IMR-90 (cell line): ENCODE measurements at regions not wholly inside any gene's neighbourhood (a gene's known extent, or its start where the extent isn't known, plus 50 kb on each side); places are given as distances from the start of the nearest gene placed in this dataset.

ENCODE experiments used
- ATAC-seq: fragments of 200-7000 bp; cut with Tn5 transposase; 2 replicates; pipeline ENCODE4 v1.9.1; 2020; ENCODE audit warnings: low read depth, mild to moderate bottlenecking, moderate library complexity
- BruUV-seq: library from RNA; stranded (reverse); fragments of 400-500 nt; replicated peaks from 2 replicates; lab custom pipeline; 2021; lab: Mats Ljungman, UMichigan
- CTCF ChIA-PET: fragments of 300-600 bp; formaldehyde crosslinking; extraction: SDS; loops from one replicate; lab custom pipeline; 2021; ENCODE audit warnings: antibody characterized with exemption; lab: Yijun Ruan, JAX
- POLR2A ChIA-PET: fragments of 300-600 bp; sonication (Branson Sonifier 250); formaldehyde crosslinking; loops from one replicate; lab custom pipeline; 2022; ENCODE audit warnings: antibody characterized with exemption; ENCODE audit not compliant: unreplicated experiment; lab: Charles Lee
- DNase-seq: peaks from one replicate; pipeline ENCODE4 v3.0.0; 2013
- H2AFZ ChIP-seq: replicated peaks from 2 replicates; pipeline ENCODE3; 2013; ENCODE audit warnings: low read length, mild to moderate bottlenecking; ENCODE audit not compliant: poor library complexity
- H2AK5ac ChIP-seq: 2 replicates; pipeline ENCODE4 v1.6.1; 2013; ENCODE audit warnings: low read depth, low read length, inconsistent platforms
- H2AK9ac ChIP-seq: replicated peaks from 2 replicates; pipeline ENCODE3; 2013; ENCODE audit warnings: mild to moderate bottlenecking, low read depth, low read length, moderate library complexity; ENCODE audit not compliant: poor library complexity
- H2BK120ac ChIP-seq: 2 replicates; pipeline ENCODE4 v1.6.1; 2013; ENCODE audit warnings: low read depth, low read length, inconsistent platforms
- H2BK15ac ChIP-seq: 3 replicates; pipeline ENCODE4 v1.6.1; 2013; ENCODE audit warnings: low read depth, low read length, inconsistent platforms
- H2BK20ac ChIP-seq: 2 replicates; pipeline ENCODE4 v1.6.1; 2013; ENCODE audit warnings: low read depth, mild to moderate bottlenecking, inconsistent platforms, low read length, moderate library complexity
- H2BK5ac ChIP-seq: 2 replicates; pipeline ENCODE4 v1.6.1; 2013; ENCODE audit warnings: mild to moderate bottlenecking, low read depth, low read length, inconsistent platforms; ENCODE audit not compliant: poor library complexity, severe bottlenecking
- H3K14ac ChIP-seq: replicated peaks from 2 replicates; pipeline ENCODE4 v1.6.1; 2013; ENCODE audit warnings: low read depth, low read length, inconsistent platforms
- H3K18ac ChIP-seq: 2 replicates; pipeline ENCODE4 v1.6.1; 2013; ENCODE audit warnings: low read depth, low read length, control low read depth
- H3K23ac ChIP-seq: 2 replicates; pipeline ENCODE4 v1.6.1; 2013; ENCODE audit warnings: low read depth, low read length, inconsistent platforms
- H3K27ac ChIP-seq: 2 replicates; pipeline ENCODE4 v1.5.1; 2013; ENCODE audit warnings: mild to moderate bottlenecking, control low read depth, low read length; ENCODE audit not compliant: insufficient read depth
- H3K27me3 ChIP-seq: 2 replicates; pipeline ENCODE4 v1.6.1; 2013; ENCODE audit warnings: low read length; ENCODE audit not compliant: control insufficient read depth, insufficient read depth
- H3K36me3 ChIP-seq: 2 replicates; pipeline ENCODE4 v1.6.1; 2013; ENCODE audit warnings: low read length, mixed read lengths; ENCODE audit not compliant: control insufficient read depth, insufficient read depth
- H3K4ac ChIP-seq: 2 replicates; pipeline ENCODE4 v1.6.1; 2013; ENCODE audit warnings: low read depth, low read length, inconsistent platforms
- H3K4me1 ChIP-seq: 2 replicates; pipeline ENCODE4 v1.6.1; 2013; ENCODE audit warnings: low read length, mixed read lengths; ENCODE audit not compliant: control insufficient read depth, insufficient read depth
- H3K4me2 ChIP-seq: 2 replicates; pipeline ENCODE4 v1.6.1; 2013; ENCODE audit warnings: low read depth, mild to moderate bottlenecking, control low read depth, low read length, moderate library complexity
- H3K4me3 ChIP-seq: 2 replicates; pipeline ENCODE4 v1.5.1; 2013; ENCODE audit warnings: low read depth, mild to moderate bottlenecking, control low read depth, low read length, moderate library complexity; ENCODE audit not compliant: insufficient read depth
- H3K56ac ChIP-seq: 2 replicates; pipeline ENCODE4 v1.6.1; 2013; ENCODE audit warnings: low read length, inconsistent platforms; ENCODE audit not compliant: insufficient read depth; ENCODE audit errors: extremely low read depth
- H3K79me1 ChIP-seq, 2 experiments: 2 replicates each; pipeline ENCODE4 v1.6.1; 2013; ENCODE audit warnings: low read length in 2 of 2, inconsistent platforms in 1 of 2, low read depth in 1 of 2
- H3K9ac ChIP-seq: 2 replicates; pipeline ENCODE4 v1.6.1; 2013; ENCODE audit warnings: low read depth, low read length, control low read depth
- H3K9me1 ChIP-seq: 2 replicates; pipeline ENCODE4 v1.6.1; 2013; ENCODE audit warnings: low read length, inconsistent platforms; ENCODE audit not compliant: insufficient read depth
- H3K9me3 ChIP-seq: 2 replicates; pipeline ENCODE4 v1.6.1; 2013; ENCODE audit warnings: low read length; ENCODE audit not compliant: control insufficient read depth, insufficient read depth
- H4K20me1 ChIP-seq: 2 replicates; pipeline ENCODE4 v1.6.1; 2013; ENCODE audit warnings: low read length, inconsistent platforms; ENCODE audit not compliant: insufficient read depth
- H4K5ac ChIP-seq: 2 replicates; pipeline ENCODE4 v1.6.1; 2013; ENCODE audit warnings: mild to moderate bottlenecking, low read depth, low read length, control low read depth
- H4K8ac ChIP-seq, 2 experiments: 2 replicates each; pipeline ENCODE4 v1.6.1; 2013; ENCODE audit warnings: low read depth in 2 of 2, low read length in 2 of 2, control low read depth in 1 of 2, inconsistent platforms in 1 of 2
- H4K91ac ChIP-seq: 2 replicates; pipeline ENCODE4 v1.6.1; 2013; ENCODE audit warnings: low read depth, low read length, inconsistent platforms; ENCODE audit not compliant: insufficient read depth
- CEBPB ChIP-seq: IDR thresholded peaks from 2 replicates; pipeline ENCODE4 v1.6.1; 2012; ENCODE audit warnings: low read depth, low read length, improper control_type of control experiment
- CHD1 ChIP-seq: IDR thresholded peaks from 2 replicates; pipeline ENCODE4 v1.6.1; 2012; ENCODE audit warnings: low read depth, low read length, improper control_type of control experiment
- ELK1 ChIP-seq: fragments of 150-350 bp; IDR thresholded peaks from 2 replicates; pipeline ENCODE4 v1.6.1; 2016; ENCODE audit warnings: low read depth, mild to moderate bottlenecking, low read length, moderate library complexity, borderline replicate concordance
- FOS ChIP-seq: fragments of 150-350 bp; IDR thresholded peaks from 2 replicates; pipeline ENCODE4 v1.6.1; 2016; ENCODE audit warnings: low read depth, low read length
- MAZ ChIP-seq: IDR thresholded peaks from 2 replicates; pipeline ENCODE4 v1.6.1; 2012; ENCODE audit warnings: low read depth, mild to moderate bottlenecking, low read length, improper control_type of control experiment, moderate library complexity, borderline replicate concordance
- POLR2A ChIP-seq: IDR thresholded peaks from 2 replicates; pipeline ENCODE4 v1.6.1; 2012; ENCODE audit warnings: mild to moderate bottlenecking, low read depth, low read length
- RAD21 ChIP-seq: IDR thresholded peaks from 2 replicates; pipeline ENCODE4 v1.6.1; 2012; ENCODE audit warnings: low read length, improper control_type of control experiment
- RFX5 ChIP-seq: IDR thresholded peaks from 2 replicates; pipeline ENCODE4 v1.8.0; 2012; ENCODE audit warnings: low read depth, mild to moderate bottlenecking, low read length, moderate library complexity
- SMC3 ChIP-seq: fragments of 150-350 bp; IDR thresholded peaks from 2 replicates; pipeline ENCODE4 v1.6.1; 2016; ENCODE audit warnings: low read depth, mild to moderate bottlenecking, antibody characterized with exemption, low read length, moderate library complexity
- WGBS, 2 experiments: methylation state at CpG; one replicate each; pipeline versions ENCODE4 v1.1.5 to v1.1.7; 2013; ENCODE audit warnings: missing lambda C conversion rate in 2 of 2; ENCODE audit not compliant: insufficient read length in 1 of 2; ENCODE audit errors: extremely low coverage in 2 of 2; 5-methylcytosine and 5-hydroxymethylcytosine counted together
- dilution Hi-C: fragments of 300-500 bp; cut with HindIII; formaldehyde crosslinking; loops from one replicate; pipeline ENCODE4 v1.14.3; 2018; ENCODE audit warnings: low sequenced_read_pairs; ENCODE audit not compliant: unreplicated experiment
- in situ Hi-C: fragments of 300-500 bp; cut with MboI; formaldehyde crosslinking; loops from 3 replicates; pipeline ENCODE4 v1.14.3; 2019; ENCODE audit warnings: low sequenced_read_pairs, inconsistent platforms, mixed read lengths
- intact Hi-C: fragments of 100-400 bp; cut with micrococcal nuclease; formaldehyde crosslinking; loops from 2 replicates; pipeline ENCODE4 v1.10.0; 2022

DNA sequence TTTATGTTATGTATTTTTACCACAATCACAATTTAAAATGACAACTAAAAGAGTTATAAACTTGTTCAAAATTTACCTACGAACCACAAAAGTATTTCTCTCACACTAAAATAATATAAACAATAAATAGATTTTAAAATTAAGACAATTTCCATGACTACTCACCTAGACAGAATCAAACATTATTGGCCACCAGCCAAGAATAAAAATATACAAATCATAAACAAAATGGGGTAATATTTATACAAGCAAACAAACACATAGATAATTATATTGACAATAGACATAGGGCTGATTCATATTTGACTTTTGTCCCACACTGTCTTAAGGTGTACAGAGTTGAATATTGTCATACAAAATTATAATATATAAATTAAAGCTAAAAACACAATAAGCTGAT is 119.6 kb upstream of the ZNF92 start:
- POLR2A ChIA-PET = no interaction called here
- BruUV-seq = no TSS peak
- no peaks in the 10 kb centered on the region for H3K4me1 ChIP-seq

More for the DNA sequence above, 119.6 kb upstream of the ZNF92 start:
- H3K27ac ChIP-seq = no peak overlapping the region
- CTCF ChIA-PET = no interaction called here
- H3K4me2 ChIP-seq = no peak overlapping the region
- no peak overlapping the region for H3K23ac ChIP-seq
- no peak overlapping the region for H3K4me3 ChIP-seq
- H2BK20ac ChIP-seq = no peak overlapping the region
- DNase-seq = no peak
- H2BK120ac ChIP-seq = no peak overlapping the region
- ATAC-seq = no peak
- H3K18ac ChIP-seq = no peak overlapping the region
- no peaks in the 10 kb centered on the region for H3K9me1 ChIP-seq
- H4K8ac ChIP-seq = no peak overlapping the region
- no peak overlapping the region for H3K4ac ChIP-seq
- no peak overlapping the region for H3K14ac ChIP-seq
- no peaks in the 10 kb centered on the region for H3K79me1 ChIP-seq
- no peak overlapping the region for H4K91ac ChIP-seq
- H2AK5ac ChIP-seq = no peak overlapping the region
- no peak overlapping the region for H2AK9ac ChIP-seq
- H4K20me1 ChIP-seq = no peaks in the 10 kb centered on the region
- H2BK5ac ChIP-seq = no peak overlapping the region
- no peak overlapping the region for H2BK15ac ChIP-seq
- H3K9ac ChIP-seq = no peak overlapping the region
- TF ChIP-seq CHD1 (no peak), SMC3 (no peak), POLR2A (no peak), RFX5 (no peak), ELK1 (no peak), RAD21 (no peak), CEBPB (no peak), FOS (no peak), MAZ (no peak)
- H4K5ac ChIP-seq = no peak overlapping the region
- dilution Hi-C loops (no loop called here), in situ Hi-C loops (no loop called here), intact Hi-C loops (no loop called here)
- peaks cover 4% of the 10 kb centered on the region; the same call in 1 of the 2 replicates for H3K27me3 ChIP-seq
- no peaks in the 10 kb centered on the region for H3K9me3 ChIP-seq
- no CpG with 5 or more reads among the region's 1 CpG for WGBS, 2 experiments
- H3K56ac ChIP-seq = no peak overlapping the region
- H3K36me3 ChIP-seq = no peaks in the 10 kb centered on the region
- no peak overlapping the region for H2AFZ ChIP-seq
